Ovary (tissue), 7 donors: ENCODE measurements at regions not wholly inside any gene's neighbourhood (a gene's known extent, or its start where the extent isn't known, plus 50 kb on each side); places are given as distances from the start of the nearest gene placed in this dataset.

ENCODE experiments used
- DNase-seq, 5 donors: peaks; one replicate each; pipeline ENCODE4 v3.0.0-alpha.2; 2019 to 2020
- H3K27ac ChIP-seq, 2 donors: fragments of 200-600 bp; one replicate each; pipeline versions ENCODE4 v1.5.1 to v1.8.0; 2019 to 2022
- H3K27me3 ChIP-seq: fragments of 200-600 bp; one replicate; pipeline ENCODE4 v1.8.0; 2022
- H3K36me3 ChIP-seq: fragments of 200-600 bp; sonication (generic); one replicate; pipeline ENCODE4 v1.5.1; 2019
- H3K4me1 ChIP-seq: one replicate; pipeline ENCODE4 v1.8.1; 2013; ENCODE audit warnings: mild to moderate bottlenecking, moderate library complexity; ENCODE audit not compliant: insufficient read depth
- H3K4me3 ChIP-seq: fragments of 200-600 bp; sonication (generic); one replicate; pipeline ENCODE4 v1.5.1; 2017
- H3K9me3 ChIP-seq, 2 donors: fragments of 200-600 bp in 1 of 2; sonication (generic) in 1 of 2; one replicate each; pipeline versions ENCODE4 v1.5.1 to v1.8.1; 2013 to 2019; ENCODE audit warnings: mild to moderate bottlenecking in 1 of 2, moderate library complexity in 1 of 2
- EP300 ChIP-seq: sonication (generic); formaldehyde crosslinking; IDR thresholded peaks from one replicate; pipeline ENCODE4 v1.6.1; 2017; ENCODE audit warnings: antibody characterized with exemption
- POLR2A ChIP-seq: fragments of 450-650 bp; IDR thresholded peaks from one replicate; pipeline ENCODE4 v1.6.1; 2017; ENCODE audit warnings: antibody characterized with exemption, mild to moderate bottlenecking, moderate library complexity
- WGBS, 3 donors: extraction: QIAGEN DNeasy Blood & Tissue Kit in 1 of 3; methylation state at CpG; one replicate each; pipeline versions ENCODE4 v1.1.5 to v1.1.7; 2013 to 2017; 5-methylcytosine and 5-hydroxymethylcytosine counted together
- intact Hi-C, 4 donors: fragments of 100-400 bp; cut with DNase I; formaldehyde crosslinking; loops; one replicate each; pipeline versions ENCODE4 v1.11.0 to v1.15.1; 2022 to 2023
- TF ChIP-seq, protein P1 (sequence below), 3 donors: fragments of 450-650 bp in 2 of 3; fragments of 200-600 bp in 1 of 3; IDR thresholded peaks; one replicate each; pipeline versions ENCODE4 v1.5.1 to v1.8.0; 2016 to 2022; ENCODE audit warnings: antibody characterized with exemption in 3 of 3, mild to moderate bottlenecking in 1 of 3
- donor health status: DM: no; HTN: no; CAD: no; lungs with moderate emphysema.
- donor health status: DM: no; HTN: no; CAD: no.
- donor health status: Bipolar disorder and iron deficiency.
- donor health status: DM: no; HTN: no; CAD: no.
- donor health status: DM: yes; HTN: yes; CAD: no.

- no peak for DNase-seq
- Histone ChIP-seq H3K36me3 (no peaks in the 10 kb centered on the region), H3K4me3 (no peak overlapping the region), H3K9me3 (no peaks in the 10 kb centered on the region), H3K27me3 (no peaks in the 10 kb centered on the region), H3K27ac (no peak overlapping the region), H3K4me1 (no peaks in the 10 kb centered on the region)
- WGBS, 3 donors = 87 to 92% (median 90%) methylated on average over 3 of the region's 3 CpGs
- intact Hi-C loops = no loop called here
- TF ChIP-seq POLR2A = no peak
- TF ChIP-seq EP300 = no peak
- TF ChIP-seq, protein P1, sequence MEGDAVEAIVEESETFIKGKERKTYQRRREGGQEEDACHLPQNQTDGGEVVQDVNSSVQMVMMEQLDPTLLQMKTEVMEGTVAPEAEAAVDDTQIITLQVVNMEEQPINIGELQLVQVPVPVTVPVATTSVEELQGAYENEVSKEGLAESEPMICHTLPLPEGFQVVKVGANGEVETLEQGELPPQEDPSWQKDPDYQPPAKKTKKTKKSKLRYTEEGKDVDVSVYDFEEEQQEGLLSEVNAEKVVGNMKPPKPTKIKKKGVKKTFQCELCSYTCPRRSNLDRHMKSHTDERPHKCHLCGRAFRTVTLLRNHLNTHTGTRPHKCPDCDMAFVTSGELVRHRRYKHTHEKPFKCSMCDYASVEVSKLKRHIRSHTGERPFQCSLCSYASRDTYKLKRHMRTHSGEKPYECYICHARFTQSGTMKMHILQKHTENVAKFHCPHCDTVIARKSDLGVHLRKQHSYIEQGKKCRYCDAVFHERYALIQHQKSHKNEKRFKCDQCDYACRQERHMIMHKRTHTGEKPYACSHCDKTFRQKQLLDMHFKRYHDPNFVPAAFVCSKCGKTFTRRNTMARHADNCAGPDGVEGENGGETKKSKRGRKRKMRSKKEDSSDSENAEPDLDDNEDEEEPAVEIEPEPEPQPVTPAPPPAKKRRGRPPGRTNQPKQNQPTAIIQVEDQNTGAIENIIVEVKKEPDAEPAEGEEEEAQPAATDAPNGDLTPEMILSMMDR (IDR thresholded peaks at IDR 0.05) = no peak
Observed at GRCh38 chr1:80629304-80629837, 1171.4 kb upstream of the ADGRL2 start.

GRCh38 chr1:80624682-80625081, 1176.1 kb upstream of the ADGRL2 start:
- Histone ChIP-seq H3K4me3 (no peak overlapping the region), H3K27ac (no peak overlapping the region), H3K4me1 (no peaks in the 10 kb centered on the region), H3K27me3 (no peaks in the 10 kb centered on the region), H3K36me3 (no peaks in the 10 kb centered on the region), H3K9me3 (no peaks in the 10 kb centered on the region)
- intact Hi-C loops = no loop called here
- DNase-seq = no peak
- TF ChIP-seq, protein P1 (IDR thresholded peaks at IDR 0.05) = no peak
- no peak for TF ChIP-seq EP300
- no peak for TF ChIP-seq POLR2A
- 67 to 96% (median 72%) methylated on average over 4 of the region's 4 CpGs for WGBS, 3 donors

DNA sequence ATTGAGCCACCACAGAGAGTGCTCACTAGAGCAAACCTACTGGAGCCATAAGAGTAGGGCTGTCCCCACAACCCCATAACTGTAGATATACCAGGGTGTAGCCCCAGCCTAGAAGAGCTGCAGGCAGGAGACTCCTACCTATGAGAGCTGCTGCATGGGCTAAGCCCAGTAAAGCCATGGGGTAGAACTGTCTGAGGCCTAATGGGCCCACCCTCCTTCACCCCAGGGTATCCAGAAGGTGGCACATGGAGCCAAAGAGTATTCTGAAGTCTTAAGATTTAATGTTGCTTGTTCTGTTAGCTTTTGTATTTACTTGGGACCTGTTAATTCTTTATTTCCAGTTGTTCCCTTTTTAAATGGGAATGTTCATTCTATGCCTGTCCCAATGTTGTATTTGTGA, 1193.7 kb upstream of the ADGRL2 start:
- TF ChIP-seq EP300 (no peak), POLR2A (no peak)
- TF ChIP-seq, protein P1 (IDR thresholded peaks at IDR 0.05) = no peak
- no peaks in the 10 kb centered on the region for H3K9me3 ChIP-seq
- H3K27me3 ChIP-seq = no peaks in the 10 kb centered on the region
- DNase-seq = no peak
- no peak overlapping the region for H3K4me3 ChIP-seq
- intact Hi-C loops = no loop called here
- H3K4me1 ChIP-seq = no peaks in the 10 kb centered on the region
- H3K27ac ChIP-seq = no peak overlapping the region
- no peaks in the 10 kb centered on the region for H3K36me3 ChIP-seq

DNA sequence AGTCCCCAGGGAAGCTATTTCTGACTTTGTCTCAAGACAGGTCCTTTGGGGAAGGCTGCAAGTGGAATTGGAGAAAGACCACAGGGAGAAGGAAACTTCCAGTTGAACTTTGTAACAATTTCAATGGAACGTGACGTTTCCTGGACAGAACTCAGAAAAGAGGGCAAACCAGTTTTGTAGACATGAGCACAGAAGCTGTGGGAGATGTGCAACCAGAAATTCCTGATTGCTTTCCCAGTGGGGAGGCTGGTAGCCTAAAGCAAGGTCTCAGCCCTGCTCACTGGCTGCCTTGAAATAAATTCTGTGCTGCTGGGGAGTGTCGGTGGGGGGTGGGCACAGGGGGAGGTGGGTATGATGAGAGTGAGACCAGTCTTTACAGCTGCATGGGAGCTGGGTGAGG, 1206.7 kb upstream of the ADGRL2 start:
- no peaks in the 10 kb centered on the region for H3K4me1 ChIP-seq
- H3K36me3 ChIP-seq = no peaks in the 10 kb centered on the region
- DNase-seq = no peak
- no peak overlapping the region for H3K4me3 ChIP-seq
- intact Hi-C loops = no loop called here
- H3K9me3 ChIP-seq = no peaks in the 10 kb centered on the region
- TF ChIP-seq POLR2A (no peak), EP300 (no peak)
- TF ChIP-seq, protein P1 (IDR thresholded peaks at IDR 0.05) = no peak
- no peak overlapping the region for H3K27ac ChIP-seq
- WGBS, 3 donors = 88 to 97% (median 94%) methylated on average over 3 of the region's 3 CpGs
- H3K27me3 ChIP-seq = no peaks in the 10 kb centered on the region
